Mesendoderm (in vitro differentiated cells): ENCODE measurements at regions not wholly inside any gene's neighbourhood (a gene's known extent, or its start where the extent isn't known, plus 50 kb on each side); places are given as distances from the start of the nearest gene placed in this dataset.
"Not testable (repeated sequence)": the region's sequence is repeated elsewhere in the genome, so short reads cannot be mapped to it uniquely, and the experiment has no call there.

Experiments
- DNase-seq: peaks from one replicate; pipeline ENCODE4 v3.0.0; 2013
- H2AK5ac ChIP-seq: 2 replicates; pipeline ENCODE4 v1.6.1; 2013; ENCODE audit warnings: low read length, inconsistent platforms
- H2BK120ac ChIP-seq: 2 replicates; pipeline ENCODE4 v1.6.1; 2013; ENCODE audit warnings: low read depth, mild to moderate bottlenecking, low read length, moderate library complexity, mixed read lengths
- H2BK15ac ChIP-seq: replicated peaks from 2 replicates; pipeline ENCODE4 v1.6.1; 2013; ENCODE audit warnings: low read depth, mild to moderate bottlenecking, moderate library complexity
- H2BK5ac ChIP-seq: 2 replicates; pipeline ENCODE4 v1.6.1; 2013; ENCODE audit warnings: low read length, inconsistent platforms
- H3K18ac ChIP-seq: 2 replicates; pipeline ENCODE4 v1.6.1; 2013; ENCODE audit warnings: mild to moderate bottlenecking, low read length, mixed read lengths
- H3K23ac ChIP-seq: one replicate; pipeline ENCODE4 v1.6.1; 2013; ENCODE audit warnings: low read length
- H3K27ac ChIP-seq: 2 replicates; pipeline ENCODE4 v1.5.1; 2013; ENCODE audit warnings: low read depth, mild to moderate bottlenecking, inconsistent platforms, low read length, moderate library complexity
- H3K27me3 ChIP-seq: 2 replicates; pipeline ENCODE4 v1.6.1; 2013; ENCODE audit warnings: low read length, control low read depth, mild to moderate bottlenecking, inconsistent platforms; ENCODE audit not compliant: insufficient read depth, poor library complexity
- H3K36me3 ChIP-seq: 2 replicates; pipeline ENCODE4 v1.6.1; 2013; ENCODE audit warnings: low read length, inconsistent platforms; ENCODE audit not compliant: control insufficient read depth, insufficient read depth
- H3K4ac ChIP-seq: one replicate; pipeline ENCODE4 v1.6.1; 2013; ENCODE audit warnings: low read depth, mild to moderate bottlenecking, low read length, moderate library complexity
- H3K4me1 ChIP-seq: 2 replicates; pipeline ENCODE4 v1.6.1; 2013; ENCODE audit warnings: low read depth, low read length, inconsistent platforms; ENCODE audit not compliant: control insufficient read depth
- H3K4me2 ChIP-seq: 2 replicates; pipeline ENCODE4 v1.6.1; 2013; ENCODE audit warnings: low read length
- H3K4me3 ChIP-seq: 2 replicates; pipeline ENCODE4 v1.5.1; 2013; ENCODE audit warnings: mild to moderate bottlenecking, low read length
- H3K56ac ChIP-seq: one replicate; pipeline ENCODE4 v1.6.1; 2013; ENCODE audit warnings: low read length
- H3K79me1 ChIP-seq: 2 replicates; pipeline ENCODE4 v1.6.1; 2013; ENCODE audit warnings: low read length, inconsistent platforms
- H3K79me2 ChIP-seq: 2 replicates; pipeline ENCODE4 v1.6.1; 2013; ENCODE audit warnings: mild to moderate bottlenecking, low read length; ENCODE audit not compliant: control insufficient read depth, insufficient read depth
- H3K9ac ChIP-seq: 2 replicates; pipeline ENCODE4 v1.6.1; 2013; ENCODE audit warnings: low read length, inconsistent platforms
- H4K5ac ChIP-seq: one replicate; pipeline ENCODE4 v1.6.1; 2013; ENCODE audit warnings: low read length
- H4K8ac ChIP-seq: one replicate; pipeline ENCODE4 v1.6.1; 2013; ENCODE audit warnings: low read depth, mild to moderate bottlenecking, control low read depth, low read length, moderate library complexity
- WGBS: extraction: QIAGEN DNeasy Blood & Tissue Kit; methylation state at CpG from one replicate; pipeline ENCODE4 v1.1.7; 2013; ENCODE audit warnings: low lambda C conversion rate, missing lambda C conversion rate; ENCODE audit not compliant: insufficient coverage; ENCODE audit errors: extremely low coverage; 5-methylcytosine and 5-hydroxymethylcytosine counted together

DNA sequence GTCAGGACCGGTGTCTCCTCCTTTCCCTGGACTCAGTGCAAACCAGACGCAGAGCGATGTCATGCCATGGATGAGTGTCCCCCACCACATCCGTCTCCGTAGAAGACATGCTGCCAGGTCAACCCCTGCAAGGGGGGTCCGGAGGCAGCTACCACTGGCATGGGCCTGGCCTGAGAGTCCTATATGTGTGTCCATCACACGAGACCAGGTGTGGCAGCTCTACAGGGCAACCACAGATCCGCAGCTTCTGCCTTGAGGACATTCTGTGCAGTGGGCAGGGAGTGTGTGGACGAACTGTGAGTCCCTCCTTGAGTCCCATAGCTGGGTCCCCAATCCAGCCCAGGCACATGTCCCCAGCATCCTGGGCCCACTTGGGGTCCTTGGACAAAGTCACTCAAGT is 133.6 kb downstream of the TNFRSF13B start:
- H2BK15ac ChIP-seq, H2AK5ac ChIP-seq, H2BK5ac ChIP-seq, H4K8ac ChIP-seq, DNase-seq, H3K79me2 ChIP-seq, H2BK120ac ChIP-seq, H3K56ac ChIP-seq, H3K36me3 ChIP-seq, H3K9ac ChIP-seq, H3K27ac ChIP-seq, H3K23ac ChIP-seq, H3K4me2 ChIP-seq, H3K18ac ChIP-seq, H3K4me3 ChIP-seq, H3K79me1 ChIP-seq, H4K5ac ChIP-seq, H3K27me3 ChIP-seq, H3K4me1 ChIP-seq, H3K4ac ChIP-seq: not testable (repeated sequence)
- WGBS: no CpG with 5 or more reads among the region's 9 CpGs

DNA sequence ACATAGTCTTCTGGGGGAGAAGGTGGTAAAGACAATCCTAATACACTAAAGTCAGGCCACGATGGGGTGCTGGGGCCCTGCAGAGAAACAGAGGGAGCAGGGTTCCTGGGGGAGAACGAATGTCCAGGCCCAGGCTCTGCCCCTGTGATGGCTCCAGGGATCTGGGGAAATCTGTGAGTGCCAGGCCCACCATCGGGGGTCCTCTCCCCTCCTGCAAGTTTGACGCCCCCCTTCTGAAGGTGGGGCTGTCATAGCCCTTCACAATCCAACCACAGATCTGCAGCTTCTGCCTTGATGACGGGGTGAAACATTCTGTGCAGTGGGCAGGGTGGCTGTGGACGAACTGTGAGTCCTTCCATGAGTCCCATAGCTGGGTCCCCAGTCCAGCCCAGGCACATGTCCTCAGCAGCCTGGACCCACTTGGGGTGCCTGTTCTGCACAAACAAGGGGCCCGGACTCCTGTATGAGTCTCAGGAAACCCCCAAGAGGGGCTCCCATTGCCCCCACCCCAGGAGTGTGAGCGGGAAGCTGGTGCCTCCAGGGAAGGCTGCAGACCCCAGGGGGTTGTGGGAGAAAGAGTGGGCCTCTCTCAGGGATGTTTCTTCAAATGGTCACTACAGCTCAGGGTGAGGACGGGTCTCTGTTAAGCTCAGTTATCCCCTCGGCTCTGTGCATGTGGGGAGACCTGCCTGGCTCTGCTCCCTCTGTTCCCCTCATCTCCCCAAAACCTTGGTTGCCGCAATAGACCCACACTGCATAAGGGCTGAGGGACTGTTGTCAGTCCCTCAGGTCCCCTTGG is 134.3 kb downstream of the TNFRSF13B start:
- not testable (repeated sequence) for H4K8ac ChIP-seq, H2BK15ac ChIP-seq, DNase-seq, H3K18ac ChIP-seq, H3K4ac ChIP-seq, H3K36me3 ChIP-seq, H3K4me2 ChIP-seq, H2BK5ac ChIP-seq, H4K5ac ChIP-seq, H3K4me1 ChIP-seq, H3K56ac ChIP-seq, H3K4me3 ChIP-seq, H3K27ac ChIP-seq, H3K9ac ChIP-seq, H3K79me2 ChIP-seq, H3K23ac ChIP-seq, H3K79me1 ChIP-seq, H3K27me3 ChIP-seq, H2AK5ac ChIP-seq, H2BK120ac ChIP-seq
- WGBS: no CpG with 5 or more reads among the region's 11 CpGs

DNA sequence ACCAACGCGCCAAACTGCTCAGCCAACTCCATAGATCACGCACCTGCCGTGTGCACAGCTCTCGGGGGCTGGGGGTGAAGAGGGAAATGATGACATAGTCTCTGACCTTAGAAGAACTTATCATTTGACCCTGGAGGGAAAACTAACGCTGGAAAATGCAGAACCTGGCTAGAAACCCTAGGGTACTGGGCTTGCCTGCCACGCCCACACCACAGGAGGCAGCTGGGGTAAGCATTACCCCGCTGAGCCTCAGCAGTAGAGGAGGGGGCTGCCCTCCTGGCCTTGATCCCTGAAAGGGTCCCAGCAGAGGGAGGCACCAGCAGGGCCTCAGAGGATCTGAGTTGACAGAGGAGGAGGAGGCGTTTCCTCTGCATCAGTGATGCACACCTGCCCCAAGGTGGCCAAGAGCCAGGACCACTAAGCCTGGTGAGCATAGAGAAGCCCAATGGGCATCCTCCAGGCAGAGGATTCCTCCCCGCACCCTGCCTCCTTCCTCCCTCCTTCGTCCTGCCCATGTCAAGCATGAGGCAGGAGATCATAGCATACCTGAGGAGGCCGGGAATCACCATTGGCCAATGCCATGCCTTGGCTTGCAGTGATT is 135.5 kb downstream of the TNFRSF13B start:
- not testable (repeated sequence) for H3K79me1 ChIP-seq, H2BK15ac ChIP-seq, H3K79me2 ChIP-seq, H3K4me1 ChIP-seq, H2AK5ac ChIP-seq, H3K9ac ChIP-seq, H3K4ac ChIP-seq, H3K23ac ChIP-seq, H3K27me3 ChIP-seq, H3K4me3 ChIP-seq, H3K4me2 ChIP-seq, H2BK120ac ChIP-seq, H4K5ac ChIP-seq, H4K8ac ChIP-seq, H3K18ac ChIP-seq, H3K36me3 ChIP-seq
- Histone ChIP-seq H3K56ac (peak overlapping the region; percentile 64), H3K27ac (peak overlapping the region; percentile 59), H2BK5ac (peak overlapping the region; percentile 78)
- no CpG with 5 or more reads among the region's 12 CpGs for WGBS
- DNase-seq: peak; percentile 45

DNA sequence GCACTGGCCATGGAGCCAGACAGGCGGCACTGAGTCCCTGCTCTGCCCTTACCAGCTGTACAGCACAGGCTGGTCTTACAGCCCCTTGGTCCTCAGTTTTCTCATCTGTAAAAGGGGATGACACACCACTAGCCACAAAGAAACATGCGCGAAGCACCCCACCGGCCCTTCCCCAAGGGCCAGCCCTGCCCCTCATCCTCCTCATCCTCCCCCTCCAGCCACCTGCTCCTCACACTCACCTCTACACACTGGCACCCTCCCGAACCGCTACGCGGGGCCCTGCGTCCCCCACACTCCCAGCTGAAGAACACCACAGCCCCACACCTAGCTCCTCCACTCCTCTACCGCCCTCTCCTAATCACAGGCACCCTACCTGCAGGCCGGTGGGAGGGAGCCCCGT is 138.4 kb downstream of the TNFRSF13B start:
- H3K4ac ChIP-seq, H3K27ac ChIP-seq, H3K56ac ChIP-seq, H3K18ac ChIP-seq, H3K27me3 ChIP-seq, H2AK5ac ChIP-seq, H3K79me1 ChIP-seq, H3K36me3 ChIP-seq, H3K79me2 ChIP-seq, H3K4me1 ChIP-seq, H2BK5ac ChIP-seq, H2BK120ac ChIP-seq, H3K4me2 ChIP-seq, DNase-seq, H3K4me3 ChIP-seq, H3K23ac ChIP-seq, H3K9ac ChIP-seq, H4K8ac ChIP-seq, H4K5ac ChIP-seq, H2BK15ac ChIP-seq: not testable (repeated sequence)
- WGBS: no CpG with 5 or more reads among the region's 12 CpGs

DNA sequence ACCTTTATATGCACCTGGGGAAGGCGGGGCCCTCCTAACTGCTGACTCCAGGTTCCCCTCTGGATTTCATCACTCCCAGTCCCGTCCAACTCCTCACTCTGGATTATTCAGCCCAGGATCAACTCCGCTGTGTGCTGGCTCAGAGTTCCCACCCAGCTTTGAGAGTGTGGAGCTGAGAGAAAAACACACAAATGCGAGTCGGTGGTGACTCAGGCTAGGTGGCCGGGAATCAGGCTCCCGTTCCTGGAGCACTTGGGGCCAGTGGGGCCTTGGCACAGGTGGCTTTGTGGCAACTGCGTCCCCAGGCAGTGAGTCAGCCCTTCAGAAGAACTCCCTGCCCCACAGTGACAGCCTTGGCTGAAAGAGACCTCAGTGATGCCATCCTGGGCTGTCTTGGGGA is 139.1 kb downstream of the TNFRSF13B start:
- H2BK120ac ChIP-seq: not testable (repeated sequence)

More for the DNA sequence above, 139.1 kb downstream of the TNFRSF13B start:
- H3K56ac ChIP-seq, H3K4ac ChIP-seq, H4K8ac ChIP-seq, H2BK15ac ChIP-seq, H3K18ac ChIP-seq, H3K79me1 ChIP-seq, H4K5ac ChIP-seq, H3K4me1 ChIP-seq, H3K9ac ChIP-seq, H3K23ac ChIP-seq, H3K79me2 ChIP-seq, H3K36me3 ChIP-seq, H3K27ac ChIP-seq, H2BK5ac ChIP-seq, H3K27me3 ChIP-seq, H2AK5ac ChIP-seq, DNase-seq, H3K4me3 ChIP-seq, H3K4me2 ChIP-seq: not testable (repeated sequence)
- WGBS: no CpG with 5 or more reads among the region's 8 CpGs
